H1 (cell line): ENCODE measurements at regions not wholly inside any gene's neighbourhood (a gene's known extent, or its start where the extent isn't known, plus 50 kb on each side); places are given as distances from the start of the nearest gene placed in this dataset.

Source experiments
- EGR1 ChIP-seq: IDR thresholded peaks from 2 replicates; pipeline ENCODE4 v1.6.1; 2011; ENCODE audit warnings: low read depth, low read length, borderline replicate concordance
- RFX5 ChIP-seq: IDR thresholded peaks from 2 replicates; pipeline ENCODE4 v1.6.1; 2011; ENCODE audit warnings: low read depth, low read length, improper control_type of control experiment, borderline replicate concordance
- RNF2 ChIP-seq: fragments of 200-900, 300-1000 bp; sonication (generic); IDR thresholded peaks from 2 replicates; pipeline ENCODE4 v1.7.1; 2016; ENCODE audit warnings: borderline replicate concordance, low read depth, mild to moderate bottlenecking, antibody characterized with exemption, low read length; ENCODE audit not compliant: poor library complexity, severe bottlenecking; ENCODE audit errors: missing control alignments
- TF ChIP-seq, protein P1 (sequence below): fragments of 300-600 bp; sonication (generic); IDR thresholded peaks from 2 replicates; pipeline ENCODE4 v1.7.1; 2012; ENCODE audit warnings: low read length, moderate library complexity, mild to moderate bottlenecking, inconsistent platforms; ENCODE audit not compliant: insufficient replicate concordance

DNA sequence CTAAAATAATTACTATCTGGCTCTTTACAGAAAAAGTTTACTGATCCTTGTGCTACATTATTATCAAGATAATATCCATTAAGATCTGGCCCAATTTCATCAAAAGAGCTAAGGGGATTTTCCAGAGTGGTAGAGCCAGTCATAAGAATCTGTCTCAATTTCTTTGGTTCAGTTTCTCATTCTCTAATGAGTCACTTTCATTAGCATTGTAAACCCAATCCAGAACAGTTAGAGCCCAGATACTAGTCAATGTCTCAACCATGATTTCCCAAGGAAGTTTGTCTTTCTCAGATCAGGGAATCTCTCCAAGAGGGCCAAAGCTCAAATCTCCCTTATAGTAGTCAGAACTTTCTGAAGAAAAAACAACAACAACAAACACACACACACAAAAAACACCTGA, 131.1 kb upstream of the PPP2R3A start (continued):
- TF ChIP-seq, protein P1, sequence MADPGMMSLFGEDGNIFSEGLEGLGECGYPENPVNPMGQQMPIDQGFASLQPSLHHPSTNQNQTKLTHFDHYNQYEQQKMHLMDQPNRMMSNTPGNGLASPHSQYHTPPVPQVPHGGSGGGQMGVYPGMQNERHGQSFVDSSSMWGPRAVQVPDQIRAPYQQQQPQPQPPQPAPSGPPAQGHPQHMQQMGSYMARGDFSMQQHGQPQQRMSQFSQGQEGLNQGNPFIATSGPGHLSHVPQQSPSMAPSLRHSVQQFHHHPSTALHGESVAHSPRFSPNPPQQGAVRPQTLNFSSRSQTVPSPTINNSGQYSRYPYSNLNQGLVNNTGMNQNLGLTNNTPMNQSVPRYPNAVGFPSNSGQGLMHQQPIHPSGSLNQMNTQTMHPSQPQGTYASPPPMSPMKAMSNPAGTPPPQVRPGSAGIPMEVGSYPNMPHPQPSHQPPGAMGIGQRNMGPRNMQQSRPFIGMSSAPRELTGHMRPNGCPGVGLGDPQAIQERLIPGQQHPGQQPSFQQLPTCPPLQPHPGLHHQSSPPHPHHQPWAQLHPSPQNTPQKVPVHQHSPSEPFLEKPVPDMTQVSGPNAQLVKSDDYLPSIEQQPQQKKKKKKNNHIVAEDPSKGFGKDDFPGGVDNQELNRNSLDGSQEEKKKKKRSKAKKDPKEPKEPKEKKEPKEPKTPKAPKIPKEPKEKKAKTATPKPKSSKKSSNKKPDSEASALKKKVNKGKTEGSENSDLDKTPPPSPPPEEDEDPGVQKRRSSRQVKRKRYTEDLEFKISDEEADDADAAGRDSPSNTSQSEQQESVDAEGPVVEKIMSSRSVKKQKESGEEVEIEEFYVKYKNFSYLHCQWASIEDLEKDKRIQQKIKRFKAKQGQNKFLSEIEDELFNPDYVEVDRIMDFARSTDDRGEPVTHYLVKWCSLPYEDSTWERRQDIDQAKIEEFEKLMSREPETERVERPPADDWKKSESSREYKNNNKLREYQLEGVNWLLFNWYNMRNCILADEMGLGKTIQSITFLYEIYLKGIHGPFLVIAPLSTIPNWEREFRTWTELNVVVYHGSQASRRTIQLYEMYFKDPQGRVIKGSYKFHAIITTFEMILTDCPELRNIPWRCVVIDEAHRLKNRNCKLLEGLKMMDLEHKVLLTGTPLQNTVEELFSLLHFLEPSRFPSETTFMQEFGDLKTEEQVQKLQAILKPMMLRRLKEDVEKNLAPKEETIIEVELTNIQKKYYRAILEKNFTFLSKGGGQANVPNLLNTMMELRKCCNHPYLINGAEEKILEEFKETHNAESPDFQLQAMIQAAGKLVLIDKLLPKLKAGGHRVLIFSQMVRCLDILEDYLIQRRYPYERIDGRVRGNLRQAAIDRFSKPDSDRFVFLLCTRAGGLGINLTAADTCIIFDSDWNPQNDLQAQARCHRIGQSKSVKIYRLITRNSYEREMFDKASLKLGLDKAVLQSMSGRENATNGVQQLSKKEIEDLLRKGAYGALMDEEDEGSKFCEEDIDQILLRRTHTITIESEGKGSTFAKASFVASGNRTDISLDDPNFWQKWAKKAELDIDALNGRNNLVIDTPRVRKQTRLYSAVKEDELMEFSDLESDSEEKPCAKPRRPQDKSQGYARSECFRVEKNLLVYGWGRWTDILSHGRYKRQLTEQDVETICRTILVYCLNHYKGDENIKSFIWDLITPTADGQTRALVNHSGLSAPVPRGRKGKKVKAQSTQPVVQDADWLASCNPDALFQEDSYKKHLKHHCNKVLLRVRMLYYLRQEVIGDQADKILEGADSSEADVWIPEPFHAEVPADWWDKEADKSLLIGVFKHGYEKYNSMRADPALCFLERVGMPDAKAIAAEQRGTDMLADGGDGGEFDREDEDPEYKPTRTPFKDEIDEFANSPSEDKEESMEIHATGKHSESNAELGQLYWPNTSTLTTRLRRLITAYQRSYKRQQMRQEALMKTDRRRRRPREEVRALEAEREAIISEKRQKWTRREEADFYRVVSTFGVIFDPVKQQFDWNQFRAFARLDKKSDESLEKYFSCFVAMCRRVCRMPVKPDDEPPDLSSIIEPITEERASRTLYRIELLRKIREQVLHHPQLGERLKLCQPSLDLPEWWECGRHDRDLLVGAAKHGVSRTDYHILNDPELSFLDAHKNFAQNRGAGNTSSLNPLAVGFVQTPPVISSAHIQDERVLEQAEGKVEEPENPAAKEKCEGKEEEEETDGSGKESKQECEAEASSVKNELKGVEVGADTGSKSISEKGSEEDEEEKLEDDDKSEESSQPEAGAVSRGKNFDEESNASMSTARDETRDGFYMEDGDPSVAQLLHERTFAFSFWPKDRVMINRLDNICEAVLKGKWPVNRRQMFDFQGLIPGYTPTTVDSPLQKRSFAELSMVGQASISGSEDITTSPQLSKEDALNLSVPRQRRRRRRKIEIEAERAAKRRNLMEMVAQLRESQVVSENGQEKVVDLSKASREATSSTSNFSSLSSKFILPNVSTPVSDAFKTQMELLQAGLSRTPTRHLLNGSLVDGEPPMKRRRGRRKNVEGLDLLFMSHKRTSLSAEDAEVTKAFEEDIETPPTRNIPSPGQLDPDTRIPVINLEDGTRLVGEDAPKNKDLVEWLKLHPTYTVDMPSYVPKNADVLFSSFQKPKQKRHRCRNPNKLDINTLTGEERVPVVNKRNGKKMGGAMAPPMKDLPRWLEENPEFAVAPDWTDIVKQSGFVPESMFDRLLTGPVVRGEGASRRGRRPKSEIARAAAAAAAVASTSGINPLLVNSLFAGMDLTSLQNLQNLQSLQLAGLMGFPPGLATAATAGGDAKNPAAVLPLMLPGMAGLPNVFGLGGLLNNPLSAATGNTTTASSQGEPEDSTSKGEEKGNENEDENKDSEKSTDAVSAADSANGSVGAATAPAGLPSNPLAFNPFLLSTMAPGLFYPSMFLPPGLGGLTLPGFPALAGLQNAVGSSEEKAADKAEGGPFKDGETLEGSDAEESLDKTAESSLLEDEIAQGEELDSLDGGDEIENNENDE, result no peak
- TF ChIP-seq RNF2, result no peak
- no peak for TF ChIP-seq RFX5
- TF ChIP-seq EGR1, result no peak
